NCI-H82 treated with DMSO at 0.1 percent for 48 hours (cell line): ENCODE measurements at regions not wholly inside any gene's neighbourhood (a gene's known extent, or its start where the extent isn't known, plus 50 kb on each side); places are given as distances from the start of the nearest gene placed in this dataset.

ENCODE experiments used
- DNase-seq: peaks from one replicate; lab custom pipeline; 2025; ENCODE audit not compliant: unreplicated experiment; lab: John Stamatoyannopoulos, UW

DNA sequence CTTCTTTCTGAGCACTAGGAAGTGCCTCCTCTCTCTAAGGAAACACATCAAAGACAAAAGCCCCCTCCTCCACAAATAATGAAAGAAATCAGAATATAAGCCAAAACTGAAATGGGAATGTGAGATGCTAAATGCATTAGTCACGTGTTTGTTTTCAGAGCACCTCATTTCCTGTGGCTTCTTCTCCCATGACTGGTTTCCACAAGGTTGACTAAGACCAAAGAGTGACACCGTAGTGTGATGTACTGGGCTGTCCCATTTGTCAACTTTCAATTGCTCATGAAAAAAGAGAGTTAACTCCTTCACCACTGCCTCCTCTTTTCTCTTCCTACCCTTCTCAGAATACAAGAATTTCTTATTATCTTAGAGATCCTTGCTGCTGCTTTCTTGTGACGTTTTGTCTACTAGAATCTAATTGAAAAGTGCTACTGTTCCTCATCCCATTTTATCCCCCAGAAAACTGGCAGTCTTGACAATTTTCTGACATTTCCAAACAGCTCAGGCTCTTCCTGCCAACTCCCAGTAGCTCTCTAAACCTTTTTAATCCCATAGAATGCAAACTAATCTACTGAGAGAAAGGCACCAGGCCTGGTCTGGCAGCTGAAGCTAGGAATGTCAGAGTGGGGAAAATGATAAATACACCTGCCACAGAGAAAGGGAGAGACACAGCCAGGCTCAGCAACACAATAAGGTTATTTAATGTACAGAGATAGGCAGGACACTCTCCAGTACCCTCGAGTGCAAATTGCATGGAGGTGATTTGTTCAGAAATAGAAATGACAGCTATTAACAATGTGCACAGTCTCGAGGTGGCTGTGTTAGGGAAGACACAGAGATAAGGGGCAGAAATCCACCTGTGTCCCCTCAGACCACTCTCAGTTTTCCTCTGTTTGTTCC is 671.7 kb upstream of the NRSN1 start:
- peak; percentile 39 for DNase-seq

DNA sequence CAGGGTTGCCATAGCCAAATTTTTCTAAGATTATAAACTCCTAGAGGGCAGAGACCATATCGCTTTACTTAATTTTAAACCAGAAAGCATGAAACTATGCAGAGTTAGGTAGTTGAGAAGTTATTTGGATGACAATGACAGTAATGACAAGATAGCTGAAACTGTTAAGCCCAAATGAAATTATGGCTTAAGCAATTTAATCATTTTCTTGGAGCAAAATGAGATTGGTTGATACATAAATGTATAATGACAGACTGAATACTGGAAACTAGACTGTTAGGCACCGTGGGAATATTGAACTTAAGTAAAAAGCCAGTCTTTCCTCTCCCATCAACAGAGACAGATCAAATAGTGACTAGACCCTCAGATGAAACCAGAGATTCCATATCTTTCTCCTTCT is 670.3 kb upstream of the NRSN1 start:
- DNase-seq: no peak

DNA sequence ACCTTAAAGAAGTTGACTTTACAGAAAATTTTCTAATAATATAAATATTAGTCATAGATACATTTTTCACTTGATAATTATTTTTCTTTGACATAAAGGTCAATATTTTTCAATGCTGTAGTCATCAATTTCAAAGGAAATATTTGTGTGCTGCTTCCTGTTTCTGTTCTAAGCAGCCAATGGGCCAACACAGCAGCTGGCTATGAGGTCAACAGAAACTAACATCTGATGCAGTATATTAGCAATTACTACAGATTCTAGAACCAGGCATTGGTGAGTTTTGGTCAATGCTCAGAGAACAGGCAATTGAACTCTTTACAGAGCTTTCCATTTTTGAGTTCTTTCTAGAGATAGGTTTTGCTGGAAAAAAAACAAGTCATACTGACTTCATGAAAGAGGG is 669.6 kb upstream of the NRSN1 start:
- DNase-seq: no peak

DNA sequence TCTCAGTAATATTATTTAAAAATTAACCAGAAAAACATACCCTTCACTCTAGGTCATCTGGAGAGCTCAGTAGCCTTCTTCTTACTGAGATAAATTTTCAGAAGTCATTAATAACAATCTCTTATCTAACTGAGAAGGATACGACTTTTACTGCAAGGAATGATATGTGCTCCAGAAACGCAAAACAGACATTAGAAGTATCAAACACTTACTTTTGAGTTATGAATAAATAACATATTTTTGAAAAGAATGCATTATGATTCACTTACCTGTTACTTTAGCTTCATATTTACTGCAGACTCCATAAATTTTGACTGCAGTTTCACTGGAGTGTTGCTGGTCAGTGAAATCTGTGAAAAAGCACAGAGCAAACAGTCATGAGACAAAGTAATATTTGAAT is 668.7 kb upstream of the NRSN1 start:
- no peak for DNase-seq

DNA sequence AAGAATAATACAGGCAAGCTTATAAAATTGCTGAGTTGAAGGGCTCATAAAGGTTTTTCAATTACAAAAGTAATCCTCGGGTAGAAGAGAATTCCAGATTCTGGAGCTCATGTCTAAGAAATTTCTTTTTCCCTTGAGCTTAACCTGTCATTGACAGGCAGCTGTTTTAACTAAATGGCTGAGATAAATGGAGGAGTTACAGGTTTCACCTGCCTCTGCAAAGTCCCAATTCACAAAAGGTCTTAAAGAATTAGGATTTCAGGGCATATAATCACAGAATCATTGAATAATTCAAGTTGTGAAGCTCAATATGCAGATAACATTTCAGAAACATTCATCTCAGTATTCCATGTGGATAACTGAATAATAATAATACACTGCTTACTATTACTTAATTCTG is 660.1 kb upstream of the NRSN1 start:
- DNase-seq: no peak

DNA sequence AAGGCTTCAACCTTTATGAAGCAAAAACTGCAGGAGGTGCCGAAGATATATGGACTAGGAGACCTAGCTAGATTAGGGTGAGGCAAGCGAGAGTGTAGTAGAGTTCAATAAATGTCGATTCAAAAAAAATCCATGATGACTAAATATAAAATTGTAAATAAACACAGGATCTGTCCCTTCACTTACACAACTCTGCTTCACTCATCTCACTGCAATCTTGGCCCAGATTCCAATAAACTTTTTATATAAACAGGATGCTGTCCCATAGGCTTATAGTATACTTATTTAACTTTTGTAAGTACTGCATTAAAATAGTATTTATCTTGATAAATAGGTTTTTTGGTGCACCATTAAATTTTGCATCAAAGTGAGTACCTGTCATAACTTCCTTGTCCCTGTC is 648.4 kb upstream of the NRSN1 start:
- no peak for DNase-seq

DNA sequence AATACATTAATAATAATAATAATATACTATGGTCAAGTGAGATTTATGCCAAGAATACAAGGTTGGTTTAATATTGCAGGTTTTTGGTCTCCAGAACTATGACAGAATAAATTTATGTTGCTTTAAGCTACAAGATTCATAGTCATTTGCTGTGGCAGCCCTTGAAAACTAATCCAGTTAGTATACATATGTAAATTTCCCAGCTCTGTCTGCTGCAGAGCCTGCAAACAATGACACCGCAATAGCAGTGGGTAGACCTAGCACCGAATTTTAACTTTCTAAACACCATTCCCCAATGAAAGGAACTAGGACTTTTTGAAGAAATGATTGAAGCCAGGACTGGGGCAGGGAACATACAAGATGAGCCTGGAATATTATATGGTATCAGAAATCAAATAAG is 647.7 kb upstream of the NRSN1 start:
- DNase-seq: no peak

DNA sequence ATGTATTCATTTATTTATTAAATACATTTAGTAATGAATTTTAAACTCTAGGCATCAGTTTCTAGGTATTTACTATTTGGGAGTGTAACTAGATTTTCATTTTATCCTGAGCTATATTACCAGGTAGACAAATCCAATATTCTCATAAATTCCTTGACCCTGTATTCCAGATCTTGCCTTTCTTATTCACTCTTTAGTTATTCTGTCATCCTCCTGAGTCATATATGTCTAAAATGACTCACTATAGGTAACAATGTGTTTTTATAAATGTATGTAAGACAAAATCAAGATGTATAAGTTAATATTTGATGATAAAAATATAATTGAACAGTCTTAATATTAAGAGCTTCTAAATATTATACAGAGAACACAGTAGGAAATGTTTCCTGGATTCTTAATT is 642.1 kb upstream of the NRSN1 start:
- no peak for DNase-seq

DNA sequence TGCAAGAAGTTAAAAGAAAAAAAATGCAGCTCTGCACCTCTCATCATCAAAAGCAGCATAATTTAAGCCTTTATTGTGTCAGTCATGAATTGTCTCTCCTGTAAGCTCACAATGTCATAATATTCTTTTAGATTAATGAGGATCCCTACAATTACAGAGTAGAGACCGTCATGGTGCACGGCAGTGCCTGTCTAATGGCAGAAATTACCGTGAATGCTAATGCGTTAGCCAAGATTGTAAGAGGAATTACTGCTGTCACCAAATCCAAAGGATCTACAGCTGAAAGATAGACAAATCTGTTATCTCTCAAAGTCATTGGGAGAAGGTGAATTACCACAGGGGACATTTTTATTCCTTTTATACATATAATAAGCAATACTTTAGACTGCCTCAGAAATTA is 631.6 kb upstream of the NRSN1 start:
- no peak for DNase-seq

DNA sequence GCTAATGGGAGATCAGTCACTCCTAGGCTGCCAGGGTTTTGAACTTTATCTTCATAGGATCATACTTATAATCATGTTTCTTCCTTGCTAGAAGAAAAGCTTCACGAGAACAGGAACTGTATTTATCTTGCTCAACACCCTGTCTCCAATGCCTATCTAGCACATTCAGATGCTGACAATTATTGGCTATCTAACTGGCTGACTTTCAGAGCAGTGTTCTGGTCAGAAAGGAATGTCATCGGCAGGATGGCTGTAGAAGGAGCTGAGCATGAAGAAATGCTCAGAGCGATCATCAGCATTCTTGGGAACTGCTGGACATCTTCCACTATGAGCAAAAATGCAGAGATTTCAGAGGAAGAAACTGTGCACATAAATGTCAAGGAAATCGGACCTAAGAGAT is 628.0 kb upstream of the NRSN1 start:
- DNase-seq: no peak

DNA sequence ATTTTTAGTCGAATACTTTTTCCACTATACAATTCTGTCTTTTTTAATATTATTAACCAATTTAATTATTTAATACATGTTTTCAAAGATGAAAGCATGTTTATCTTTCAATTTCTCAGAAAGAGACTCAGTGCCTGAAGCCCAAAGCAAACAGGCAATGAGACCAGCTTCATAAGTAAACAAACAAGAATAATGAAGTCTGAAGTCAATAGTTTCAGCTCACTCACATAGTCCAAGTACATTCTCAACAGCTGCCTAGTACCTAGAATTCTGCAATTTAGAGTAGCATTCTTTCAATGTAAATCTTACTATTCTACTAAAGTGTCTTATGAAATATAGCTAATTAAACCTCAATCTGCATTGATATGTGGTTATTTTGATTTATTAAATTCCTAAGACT is 626.5 kb upstream of the NRSN1 start:
- DNase-seq: no peak

DNA sequence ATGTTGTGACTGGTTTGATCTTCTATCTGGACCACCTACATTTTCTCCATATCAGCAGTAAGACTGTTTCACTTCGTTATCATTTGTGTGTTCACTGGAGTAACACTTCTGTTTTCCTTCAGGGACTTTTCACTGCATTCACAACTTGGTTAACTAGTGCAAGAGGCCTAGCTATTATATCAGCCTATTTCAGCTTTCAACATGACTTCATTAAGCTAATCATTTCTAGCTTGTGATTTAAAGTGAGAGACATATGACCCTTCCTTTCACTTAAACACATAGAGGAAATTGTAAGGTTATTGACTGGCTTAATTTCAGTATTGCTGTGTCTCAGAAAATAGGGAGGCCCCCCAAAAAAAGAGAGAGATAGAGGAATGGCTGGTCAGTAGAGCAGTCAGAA is 622.8 kb upstream of the NRSN1 start:
- no peak for DNase-seq

DNA sequence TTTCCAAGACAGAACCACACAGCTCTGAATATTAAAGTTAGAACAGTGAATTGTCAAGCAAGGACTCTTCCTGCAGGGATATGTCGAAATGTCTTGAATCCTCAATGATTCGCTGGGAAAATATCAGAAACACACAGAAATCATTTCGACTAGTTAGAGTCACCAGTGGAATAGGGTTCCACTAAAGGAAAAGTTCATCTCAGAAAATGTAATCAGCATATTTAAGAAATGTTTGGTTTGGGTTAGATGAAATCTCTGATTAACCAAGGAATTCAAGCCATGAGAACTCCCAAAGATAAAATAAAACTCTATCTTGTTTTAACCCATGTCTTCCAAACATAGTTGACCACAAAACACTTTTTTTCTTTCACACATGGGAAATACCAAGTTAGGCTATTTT is 621.0 kb upstream of the NRSN1 start:
- no peak for DNase-seq

DNA sequence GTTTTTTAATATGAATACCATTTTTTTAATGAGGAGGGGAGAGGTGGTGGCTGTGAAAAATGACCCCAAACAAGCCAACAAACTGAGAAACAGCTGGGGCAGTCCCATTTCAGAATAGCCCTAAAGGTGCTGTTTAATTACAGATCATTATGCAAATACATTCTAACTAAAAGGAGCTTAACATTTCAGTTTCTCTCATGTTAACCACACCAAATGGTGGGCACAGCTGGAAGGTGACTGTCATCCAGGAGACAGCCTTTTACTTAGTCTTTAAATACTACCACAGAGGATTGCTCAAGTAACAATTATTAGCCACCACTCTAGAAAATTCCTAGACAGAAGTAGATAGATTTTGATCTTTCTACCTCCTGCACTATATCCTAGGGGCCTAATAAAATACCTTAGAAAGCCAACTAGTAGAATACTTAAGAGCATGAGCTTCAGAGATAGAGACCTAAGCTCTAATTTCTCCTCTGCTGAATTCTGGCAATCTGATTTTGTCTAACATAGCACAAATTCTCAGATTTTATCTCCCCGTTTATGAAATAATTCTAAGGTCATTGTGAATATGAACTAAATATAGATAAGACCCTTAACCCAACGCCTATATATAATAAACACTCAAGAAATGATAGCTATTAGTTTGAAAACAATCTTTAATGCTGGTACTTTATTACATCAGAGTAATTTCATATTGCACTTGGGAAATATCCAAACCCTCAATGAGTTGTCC is 615.1 kb upstream of the NRSN1 start:
- no peak for DNase-seq

DNA sequence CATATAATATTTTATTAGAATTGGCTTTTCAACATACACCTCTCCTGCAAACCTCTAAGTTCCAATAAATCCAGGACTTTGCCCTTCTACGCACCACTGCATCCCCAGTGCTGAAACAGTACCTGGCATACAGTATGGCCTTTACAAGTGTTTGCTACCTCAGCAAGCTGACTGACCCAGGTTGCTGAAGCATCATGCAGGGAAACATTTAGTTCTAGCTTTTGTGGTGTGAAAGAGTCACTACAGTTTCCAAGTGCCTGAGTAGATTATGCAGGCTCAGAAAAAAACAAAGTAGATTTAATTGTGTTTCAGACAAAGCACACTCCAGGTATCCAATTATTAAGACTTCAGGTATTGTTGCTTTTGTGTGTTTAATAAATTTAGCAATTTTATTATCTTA is 614.2 kb upstream of the NRSN1 start:
- no peak for DNase-seq

DNA sequence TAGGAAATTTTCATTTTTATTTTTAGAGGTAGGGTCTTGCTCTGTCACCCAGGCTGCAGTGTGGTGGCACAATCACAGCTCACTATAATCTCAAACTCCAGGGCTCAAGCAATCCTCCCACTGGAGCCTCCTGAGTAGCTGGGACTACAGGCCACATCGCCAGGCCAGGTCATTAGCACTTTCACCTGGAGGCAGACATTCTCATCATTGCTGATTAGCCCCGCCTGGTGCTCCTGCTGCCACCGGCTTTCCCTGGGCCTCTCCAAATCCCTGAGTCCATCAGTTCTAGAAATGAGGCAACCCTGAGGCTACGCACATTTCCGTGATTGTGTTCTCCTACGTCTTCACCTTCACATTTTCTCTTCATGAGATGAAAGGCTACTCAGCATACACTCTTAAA is 607.7 kb upstream of the NRSN1 start:
- DNase-seq: no peak

DNA sequence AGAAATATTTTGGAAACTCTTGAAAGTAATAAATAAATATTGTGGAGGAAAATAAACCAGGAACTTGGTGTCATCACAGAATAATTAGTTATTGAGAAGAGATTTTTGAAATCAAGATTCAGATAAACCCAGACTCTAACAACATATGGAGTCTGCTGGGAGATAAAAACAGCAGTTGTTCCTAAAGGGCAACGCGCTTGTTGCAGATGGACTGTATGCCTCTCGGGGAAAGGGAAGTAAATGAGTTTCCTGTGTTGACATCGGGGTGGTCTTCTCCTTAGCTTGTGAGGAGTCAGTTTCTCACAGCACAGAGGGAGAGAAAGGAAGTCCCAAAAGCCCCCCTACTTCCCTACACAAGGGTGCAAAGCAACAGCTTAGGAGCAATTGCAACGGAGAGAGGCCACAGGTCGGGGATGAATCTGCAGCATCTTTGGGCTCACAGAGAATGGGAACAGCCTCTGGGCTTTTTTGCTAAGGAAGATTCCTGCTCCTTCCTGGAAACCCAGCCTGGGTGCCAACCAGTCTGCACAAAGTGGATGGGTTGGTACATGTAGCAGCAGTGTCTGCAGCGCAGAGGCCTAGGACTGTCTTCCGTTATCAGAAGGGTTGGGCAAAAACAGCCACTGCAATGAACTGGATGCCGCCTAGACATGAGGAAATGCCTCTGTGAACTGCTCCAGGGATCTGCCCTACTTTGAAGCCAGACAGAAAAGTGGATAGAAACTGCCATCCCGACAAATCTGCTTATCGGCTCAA is 603.0 kb upstream of the NRSN1 start:
- peak; percentile 86 for DNase-seq

DNA sequence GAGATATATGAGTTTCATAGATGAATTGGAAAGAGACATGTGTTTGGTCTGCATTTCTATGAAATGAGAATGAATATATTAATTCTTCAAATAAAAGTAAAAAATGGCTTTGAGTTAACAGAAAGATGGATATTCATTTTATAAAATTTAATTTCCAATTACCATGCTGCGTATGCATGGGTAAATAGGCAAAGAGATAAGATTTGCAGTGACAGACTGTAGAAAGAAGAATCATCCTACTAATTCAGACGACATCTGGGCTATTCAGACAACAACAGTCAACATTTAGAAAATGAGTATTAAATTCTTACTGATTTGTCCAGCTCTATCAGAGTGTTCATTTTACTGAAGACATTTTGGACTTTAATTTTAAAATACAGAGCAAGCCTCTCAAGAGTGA is 602.2 kb upstream of the NRSN1 start:
- DNase-seq: peak; percentile 78

DNA sequence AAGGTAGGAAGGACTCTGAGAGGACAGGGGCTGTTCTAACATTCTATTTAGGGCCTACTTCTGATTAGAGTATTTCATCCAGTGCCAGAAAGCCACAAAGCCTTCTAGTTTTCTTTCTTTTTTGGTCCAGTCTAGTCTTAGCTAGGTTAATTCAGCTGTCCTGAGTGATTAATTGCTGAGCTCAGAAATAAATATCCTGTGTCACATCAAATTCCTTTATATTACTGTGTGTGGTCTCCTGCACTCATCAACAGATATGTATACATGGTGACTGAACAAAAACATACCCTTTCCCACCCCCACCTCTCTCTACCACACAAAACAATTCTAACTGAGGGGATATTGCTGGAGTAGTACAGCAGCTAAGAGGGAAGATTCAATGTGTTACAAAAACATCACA is 601.5 kb upstream of the NRSN1 start:
- peak; percentile 53 for DNase-seq

DNA sequence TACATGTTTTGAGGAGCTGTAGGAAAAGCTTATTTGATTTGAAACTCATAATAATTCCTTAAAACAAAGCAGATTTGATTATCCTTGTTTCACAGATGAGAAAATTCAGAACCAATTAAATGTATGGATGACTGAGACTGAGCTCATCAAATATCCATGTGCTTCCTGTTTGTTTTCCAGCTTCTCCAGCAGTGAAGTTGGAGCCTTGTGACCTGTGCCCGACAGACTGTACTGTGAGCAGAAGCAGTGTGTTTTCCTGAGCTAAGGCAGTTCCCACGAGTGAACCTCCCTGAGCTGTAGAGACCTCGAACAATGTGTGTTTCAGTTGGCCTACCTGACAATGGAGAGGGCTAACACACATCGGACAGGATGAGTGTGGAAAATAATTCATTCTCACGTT is 599.5 kb upstream of the NRSN1 start:
- no peak for DNase-seq

DNA sequence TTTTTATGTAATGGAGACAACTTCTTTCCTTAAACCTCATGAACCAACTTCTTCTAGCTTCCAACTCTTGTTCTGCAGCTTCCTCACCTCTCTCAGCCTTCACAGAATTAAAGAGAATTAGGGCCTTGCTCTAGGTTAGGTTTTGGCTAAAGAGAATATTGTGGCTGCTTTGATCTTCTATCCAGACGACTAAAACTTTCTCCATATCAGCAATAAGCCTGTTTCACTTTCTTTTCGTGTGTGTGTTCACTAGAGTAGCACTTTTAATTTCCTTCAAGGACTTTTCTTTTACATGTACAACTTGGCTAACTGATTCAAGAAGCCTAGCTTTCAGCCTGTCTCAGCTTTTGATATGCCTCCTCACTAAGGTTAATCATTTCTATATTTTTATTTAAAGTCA is 596.1 kb upstream of the NRSN1 start:
- no peak for DNase-seq

DNA sequence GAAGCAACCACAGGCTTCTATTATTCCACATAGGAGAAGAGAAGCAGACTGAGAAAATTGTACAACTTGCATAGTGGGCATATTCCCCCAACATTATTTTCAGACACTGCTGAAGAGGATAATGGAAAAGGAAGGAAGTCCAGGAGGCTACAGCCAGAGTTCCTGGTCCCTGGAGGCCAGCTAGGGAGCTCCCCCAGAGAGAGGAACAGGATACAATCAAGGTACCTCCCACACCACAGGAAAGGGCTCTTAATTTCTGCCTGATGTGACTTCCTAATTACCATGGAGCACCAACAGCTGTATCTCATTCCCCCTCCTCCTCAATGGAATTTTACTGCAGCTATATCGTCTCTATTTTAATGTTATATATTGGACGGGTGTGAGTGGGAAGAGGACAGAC is 594.3 kb upstream of the NRSN1 start:
- no peak for DNase-seq
